Astrocyte (in vitro differentiated cells and primary cell): ENCODE measurements at regions not wholly inside any gene's neighbourhood (a gene's known extent, or its start where the extent isn't known, plus 50 kb on each side); places are given as distances from the start of the nearest gene placed in this dataset.

Experiments
- DNase-seq: peaks from one replicate; pipeline ENCODE4 v3.0.0-alpha.2; 2010; ENCODE audit warnings: low read depth
- FAIRE-seq: peaks from 2 replicates; lab custom pipeline; 2011; peaks lifted over from hg19 to GRCh38; lab: Jason Lieb, UNC
- H2AFZ ChIP-seq: 2 replicates; pipeline ENCODE4 v1.6.0; 2012; ENCODE audit warnings: low read depth, low read length, inconsistent platforms
- H3K27ac ChIP-seq: 2 replicates; pipeline ENCODE4 v1.5.1; 2011; ENCODE audit warnings: low read depth, low read length, inconsistent platforms
- H3K27me3 ChIP-seq: 2 replicates; pipeline ENCODE4 v1.6.0; 2011; ENCODE audit warnings: low read length, inconsistent platforms; ENCODE audit not compliant: insufficient read depth
- H3K36me3 ChIP-seq: 2 replicates; pipeline ENCODE4 v1.5.1; 2011; ENCODE audit warnings: low read length, inconsistent platforms; ENCODE audit not compliant: insufficient read depth
- H3K4me1 ChIP-seq: 2 replicates; pipeline ENCODE4 v1.5.1; 2011; ENCODE audit warnings: low read length, inconsistent platforms; ENCODE audit not compliant: insufficient read depth
- H3K4me2 ChIP-seq: 2 replicates; pipeline ENCODE4 v1.6.0; 2012; ENCODE audit warnings: low read length, inconsistent platforms
- H3K4me3 ChIP-seq: 2 replicates; pipeline ENCODE4 v1.5.1; 2011; ENCODE audit warnings: low read depth, mild to moderate bottlenecking, low read length, inconsistent platforms; ENCODE audit not compliant: insufficient read depth
- H3K79me2 ChIP-seq: 2 replicates; pipeline ENCODE4 v1.6.0; 2012; ENCODE audit warnings: mild to moderate bottlenecking, low read length, inconsistent platforms; ENCODE audit not compliant: insufficient read depth
- H3K9ac ChIP-seq: 2 replicates; pipeline ENCODE4 v1.6.0; 2012; ENCODE audit warnings: mild to moderate bottlenecking, low read length, inconsistent platforms
- H3K9me3 ChIP-seq: 2 replicates; pipeline ENCODE4 v1.5.1; 2012; ENCODE audit warnings: low read depth, mild to moderate bottlenecking, low read length, inconsistent platforms; ENCODE audit not compliant: insufficient read depth
- H4K20me1 ChIP-seq: 2 replicates; pipeline ENCODE4 v1.6.0; 2012; ENCODE audit warnings: low read length, inconsistent platforms; ENCODE audit not compliant: insufficient read depth
- H3K27ac Mint-ChIP-seq: one replicate; pipeline ENCODE4 v1.8.0; 2021; ENCODE audit warnings: mild to moderate bottlenecking, mixed read lengths; ENCODE audit not compliant: unreplicated experiment
- H3K27me3 Mint-ChIP-seq: one replicate; pipeline ENCODE4 v1.8.0; 2021; ENCODE audit warnings: low read depth, mixed read lengths; ENCODE audit not compliant: unreplicated experiment
- H3K36me3 Mint-ChIP-seq: one replicate; pipeline ENCODE4 v1.8.0; 2021; ENCODE audit warnings: low read depth, mixed read lengths; ENCODE audit not compliant: unreplicated experiment
- H3K4me1 Mint-ChIP-seq: one replicate; pipeline ENCODE4 v1.8.0; 2021; ENCODE audit warnings: low read depth, mixed read lengths; ENCODE audit not compliant: unreplicated experiment
- H3K4me3 Mint-ChIP-seq: one replicate; pipeline ENCODE4 v1.8.0; 2021; ENCODE audit warnings: mild to moderate bottlenecking, moderate library complexity, mixed read lengths; ENCODE audit not compliant: unreplicated experiment
- H3K9me3 Mint-ChIP-seq: one replicate; pipeline ENCODE4 v1.8.0; 2021; ENCODE audit warnings: mild to moderate bottlenecking, mixed read lengths; ENCODE audit not compliant: unreplicated experiment
- CTCF ChIP-seq: IDR thresholded peaks from 2 replicates; pipeline ENCODE4 v1.5.1; 2011; ENCODE audit warnings: low read depth, mild to moderate bottlenecking, inconsistent platforms, low read length, moderate library complexity; ENCODE audit not compliant: insufficient read depth
- EZH2 ChIP-seq: IDR thresholded peaks from 2 replicates; pipeline ENCODE4 v1.6.1; 2012; ENCODE audit warnings: mild to moderate bottlenecking, low read length, inconsistent platforms; ENCODE audit not compliant: insufficient read depth

- no peaks in the 10 kb centered on the region for H3K36me3 Mint-ChIP-seq
Measured at GRCh38 chr10:129085811-129086210, 381.2 kb upstream of the MGMT start.

GRCh38 chr10:129089341-129089740 lies 377.7 kb upstream of the MGMT start:
- H3K27me3 ChIP-seq: no peaks in the 10 kb centered on the region
- H3K36me3 ChIP-seq: no peaks in the 10 kb centered on the region
- DNase-seq (no peak), FAIRE-seq (no peak)
- no peak overlapping the region for H3K4me3 ChIP-seq
- no peak overlapping the region for H3K27ac ChIP-seq
- no peaks in the 10 kb centered on the region for H4K20me1 ChIP-seq
- Mint-ChIP-seq H3K27me3 (peaks cover 19% of the 10 kb centered on the region), H3K4me1 (no peaks in the 10 kb centered on the region), H3K4me3 (no peak overlapping the region), H3K27ac (no peak overlapping the region), H3K36me3 (no peaks in the 10 kb centered on the region), H3K9me3 (no peaks in the 10 kb centered on the region)
- no peaks in the 10 kb centered on the region for H3K9me3 ChIP-seq
- no peak for TF ChIP-seq EZH2
- no peak for TF ChIP-seq CTCF
- H2AFZ ChIP-seq: no peak overlapping the region
- no peak overlapping the region for H3K4me2 ChIP-seq
- H3K9ac ChIP-seq: no peak overlapping the region
- H3K79me2 ChIP-seq: no peaks in the 10 kb centered on the region
- H3K4me1 ChIP-seq: no peaks in the 10 kb centered on the region

More at GRCh38 chr10:129085811-129086210, 381.2 kb upstream of the MGMT start:
- no peak overlapping the region for H3K4me3 Mint-ChIP-seq
- Histone ChIP-seq H3K4me1 (no peaks in the 10 kb centered on the region), H3K4me2 (no peak overlapping the region), H3K4me3 (no peak overlapping the region), H3K9ac (no peak overlapping the region), H2AFZ (no peak overlapping the region), H3K79me2 (no peaks in the 10 kb centered on the region), H3K27ac (no peak overlapping the region), H3K27me3 (no peaks in the 10 kb centered on the region), H3K36me3 (no peaks in the 10 kb centered on the region), H3K9me3 (no peaks in the 10 kb centered on the region), H4K20me1 (no peaks in the 10 kb centered on the region)
- H3K9me3 Mint-ChIP-seq: no peaks in the 10 kb centered on the region
- no peak overlapping the region for H3K27ac Mint-ChIP-seq
- H3K27me3 Mint-ChIP-seq: peaks cover 8% of the 10 kb centered on the region
- TF ChIP-seq CTCF: no peak
- FAIRE-seq (no peak), DNase-seq (no peak)
- H3K4me1 Mint-ChIP-seq: no peaks in the 10 kb centered on the region

- no peaks in the 10 kb centered on the region for H3K9me3 ChIP-seq
- H3K79me2 ChIP-seq: no peaks in the 10 kb centered on the region
- H3K4me1 Mint-ChIP-seq: no peaks in the 10 kb centered on the region
- H3K4me2 ChIP-seq: no peak overlapping the region
- H3K4me3 Mint-ChIP-seq: no peak overlapping the region
- no peak overlapping the region for H2AFZ ChIP-seq
- peaks cover 21% of the 10 kb centered on the region for H3K27me3 Mint-ChIP-seq
- no peaks in the 10 kb centered on the region for H4K20me1 ChIP-seq
- H3K9ac ChIP-seq: no peak overlapping the region
- H3K36me3 Mint-ChIP-seq: no peaks in the 10 kb centered on the region
- no peak for TF ChIP-seq CTCF
- TF ChIP-seq EZH2: no peak
- no peak overlapping the region for H3K27ac Mint-ChIP-seq
- no peaks in the 10 kb centered on the region for H3K36me3 ChIP-seq
- H3K4me1 ChIP-seq: no peaks in the 10 kb centered on the region
- no peaks in the 10 kb centered on the region for H3K9me3 Mint-ChIP-seq
- no peaks in the 10 kb centered on the region for H3K27me3 ChIP-seq
- FAIRE-seq (no peak), DNase-seq (no peak)
- H3K4me3 ChIP-seq: no peak overlapping the region
- H3K27ac ChIP-seq: no peak overlapping the region
Measured at GRCh38 chr10:129090165-129090564, 376.9 kb upstream of the MGMT start.
